Prostate gland (tissue), 2 donors: ENCODE measurements at regions not wholly inside any gene's neighbourhood (a gene's known extent, or its start where the extent isn't known, plus 50 kb on each side); places are given as distances from the start of the nearest gene placed in this dataset.

Experiments used
- DNase-seq: peaks from one replicate; pipeline ENCODE4 v3.0.0-alpha.2; 2019; ENCODE audit warnings: low spot score
- H3K27ac ChIP-seq, 2 donors: fragments of 200-600 bp; sonication (generic); 2 replicates each; pipeline ENCODE4 v1.5.1; 2017 to 2019
- H3K27me3 ChIP-seq: fragments of 200-600 bp; sonication (generic); replicated peaks from 2 replicates; pipeline ENCODE4 v1.5.1; 2019; ENCODE audit not compliant: insufficient read depth
- H3K36me3 ChIP-seq, 2 donors: fragments of 200-600 bp; sonication (generic); 1 replicate in 1 of 2; 2 replicates in 1 of 2; pipeline versions ENCODE4 v1.5.1 to v1.8.1; 2017 to 2019
- H3K4me1 ChIP-seq: fragments of 200-600 bp; sonication (generic); replicated peaks from 2 replicates; pipeline ENCODE4 v1.5.1; 2019
- H3K4me3 ChIP-seq, 2 donors: fragments of 200-600 bp; sonication (generic); 2 replicates each; pipeline ENCODE4 v1.5.1; 2017 to 2019
- H3K9me3 ChIP-seq: fragments of 200-600 bp; sonication (generic); 2 replicates; pipeline ENCODE4 v1.5.1; 2017
- CTCF ChIP-seq, 4 experiments: fragments of 200-600 bp in 2 of 4; fragments of 450-650 bp in 2 of 4; sonication (generic) in 2 of 4; IDR thresholded peaks; 1 replicate in 3 of 4; 2 replicates in 1 of 4; pipeline ENCODE4 v1.5.1; 2016 to 2019; ENCODE audit warnings: antibody characterized with exemption in 4 of 4, mild to moderate bottlenecking in 2 of 4, moderate library complexity in 2 of 4
- POLR2A ChIP-seq: fragments of 450-650 bp; IDR thresholded peaks from one replicate; pipeline ENCODE4 v1.6.1; 2016; ENCODE audit warnings: antibody characterized with exemption, mild to moderate bottlenecking
- POLR2AphosphoS5 ChIP-seq: sonication (generic); formaldehyde crosslinking; IDR thresholded peaks from one replicate; pipeline ENCODE4 v1.6.1; 2017; ENCODE audit warnings: antibody characterized with exemption
- WGBS: methylation state at CpG from one replicate; pipeline ENCODE4 v1.1.5; 2018; 5-methylcytosine and 5-hydroxymethylcytosine counted together
- intact Hi-C: fragments of 100-400 bp; cut with DNase I; formaldehyde crosslinking; loops from one replicate; pipeline ENCODE4 v1.14.2; 2022

- DNase-seq: no peak
- WGBS: 82% methylated on average over 1 of the region's 1 CpG
- Histone ChIP-seq H3K9me3 (no peaks in the 10 kb centered on the region), H3K27ac (no peak overlapping the region), H3K4me1 (no peaks in the 10 kb centered on the region), H3K27me3 (no peaks in the 10 kb centered on the region), H3K36me3 (no peaks in the 10 kb centered on the region), H3K4me3 (no peak overlapping the region)
- intact Hi-C loops: no loop called here
- TF ChIP-seq CTCF (IDR thresholded peaks at IDR 0.05) (no peak), POLR2A (no peak), POLR2AphosphoS5 (no peak)
These were observed 202.8 kb downstream of the TFCP2L1 start for GRCh38 chr2:121082191-121082590.

- no peaks in the 10 kb centered on the region for H3K9me3 ChIP-seq
- DNase-seq: no peak
- no peaks in the 10 kb centered on the region for H3K27me3 ChIP-seq
- intact Hi-C loops: no loop called here
- WGBS: 45% methylated on average over 15 of the region's 15 CpGs
- no peak overlapping the region for H3K27ac ChIP-seq
- TF ChIP-seq CTCF (IDR thresholded peaks at IDR 0.05) (no peak), POLR2A (no peak), POLR2AphosphoS5 (no peak)
- no peak overlapping the region for H3K4me3 ChIP-seq
- no peaks in the 10 kb centered on the region for H3K4me1 ChIP-seq
- no peaks in the 10 kb centered on the region for H3K36me3 ChIP-seq
These were observed 200.8 kb downstream of the TFCP2L1 start for GRCh38 chr2:121084130-121084680.

GRCh38 chr2:121085801-121086200 is 199.2 kb downstream of the TFCP2L1 start:
- Histone ChIP-seq H3K27ac (no peak overlapping the region), H3K4me1 (no peaks in the 10 kb centered on the region), H3K27me3 (no peaks in the 10 kb centered on the region), H3K4me3 (no peak overlapping the region), H3K9me3 (no peaks in the 10 kb centered on the region), H3K36me3 (no peaks in the 10 kb centered on the region)
- 50% methylated on average over 5 of the region's 5 CpGs for WGBS
- intact Hi-C loops: no loop called here
- DNase-seq: peak; percentile 42
- TF ChIP-seq POLR2A: no peak
- no peak for TF ChIP-seq CTCF (IDR thresholded peaks at IDR 0.05)
- no peak for TF ChIP-seq POLR2AphosphoS5

GRCh38 chr2:121086450-121086849 is 198.6 kb downstream of the TFCP2L1 start:
- intact Hi-C loops: no loop called here

More at GRCh38 chr2:121086450-121086849, 198.6 kb downstream of the TFCP2L1 start:
- no peak for DNase-seq
- TF ChIP-seq POLR2AphosphoS5 (no peak), CTCF (IDR thresholded peaks at IDR 0.05) (no peak), POLR2A (no peak)
- no peaks in the 10 kb centered on the region for H3K27me3 ChIP-seq
- 89% methylated on average over 12 of the region's 12 CpGs for WGBS
- H3K36me3 ChIP-seq: no peaks in the 10 kb centered on the region
- no peak overlapping the region for H3K4me3 ChIP-seq
- H3K9me3 ChIP-seq: no peaks in the 10 kb centered on the region
- H3K4me1 ChIP-seq: no peaks in the 10 kb centered on the region
- no peak overlapping the region for H3K27ac ChIP-seq
